ENCODE measurements at regions not wholly inside any gene's neighbourhood (a gene's known extent, or its start where the extent isn't known, plus 50 kb on each side); places are given as distances from the start of the nearest gene placed in this dataset.

DNA sequence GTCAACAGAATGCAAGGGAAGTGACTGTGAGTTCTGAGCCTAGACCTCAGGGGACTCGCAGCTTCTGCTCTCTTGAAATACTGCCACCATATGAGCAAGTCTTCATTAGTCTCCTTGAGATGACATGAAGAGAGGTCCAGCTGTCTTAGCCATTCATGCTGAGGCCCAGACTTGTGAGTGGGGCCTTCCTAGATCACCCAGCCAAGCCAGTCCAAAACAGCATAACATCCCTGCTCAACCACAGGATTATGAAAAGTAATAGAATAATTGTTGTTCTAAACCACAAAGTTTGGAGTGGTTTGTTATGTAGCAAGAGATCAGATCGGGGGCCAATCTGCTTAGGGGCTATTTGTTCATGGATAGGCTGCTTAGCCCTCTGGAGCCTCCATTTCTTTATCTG is 54.9 kb upstream of the HTATIP2 start:
- no peak for ATAC-seq (ENCODE audit: low read depth)
- Mint-ChIP-seq H3K4me1 (no peaks in the 10 kb centered on the region), H3K9me3 (no peaks in the 10 kb centered on the region), H3K36me3 (ENCODE audit: low read depth) (no peaks in the 10 kb centered on the region), H3K4me3 (no peak overlapping the region), H3K27ac (no peak overlapping the region), H3K27me3 (peaks cover 4% of the 10 kb centered on the region)
- ChIA-PET CTCF (no interaction called here), POLR2A (no interaction called here)
- DNase-seq: no peak
- intact Hi-C loops (cut with micrococcal nuclease): no loop called here
- TF ChIP-seq, protein P1, sequence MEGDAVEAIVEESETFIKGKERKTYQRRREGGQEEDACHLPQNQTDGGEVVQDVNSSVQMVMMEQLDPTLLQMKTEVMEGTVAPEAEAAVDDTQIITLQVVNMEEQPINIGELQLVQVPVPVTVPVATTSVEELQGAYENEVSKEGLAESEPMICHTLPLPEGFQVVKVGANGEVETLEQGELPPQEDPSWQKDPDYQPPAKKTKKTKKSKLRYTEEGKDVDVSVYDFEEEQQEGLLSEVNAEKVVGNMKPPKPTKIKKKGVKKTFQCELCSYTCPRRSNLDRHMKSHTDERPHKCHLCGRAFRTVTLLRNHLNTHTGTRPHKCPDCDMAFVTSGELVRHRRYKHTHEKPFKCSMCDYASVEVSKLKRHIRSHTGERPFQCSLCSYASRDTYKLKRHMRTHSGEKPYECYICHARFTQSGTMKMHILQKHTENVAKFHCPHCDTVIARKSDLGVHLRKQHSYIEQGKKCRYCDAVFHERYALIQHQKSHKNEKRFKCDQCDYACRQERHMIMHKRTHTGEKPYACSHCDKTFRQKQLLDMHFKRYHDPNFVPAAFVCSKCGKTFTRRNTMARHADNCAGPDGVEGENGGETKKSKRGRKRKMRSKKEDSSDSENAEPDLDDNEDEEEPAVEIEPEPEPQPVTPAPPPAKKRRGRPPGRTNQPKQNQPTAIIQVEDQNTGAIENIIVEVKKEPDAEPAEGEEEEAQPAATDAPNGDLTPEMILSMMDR (IDR thresholded peaks at IDR 0.05): no peak

DNA sequence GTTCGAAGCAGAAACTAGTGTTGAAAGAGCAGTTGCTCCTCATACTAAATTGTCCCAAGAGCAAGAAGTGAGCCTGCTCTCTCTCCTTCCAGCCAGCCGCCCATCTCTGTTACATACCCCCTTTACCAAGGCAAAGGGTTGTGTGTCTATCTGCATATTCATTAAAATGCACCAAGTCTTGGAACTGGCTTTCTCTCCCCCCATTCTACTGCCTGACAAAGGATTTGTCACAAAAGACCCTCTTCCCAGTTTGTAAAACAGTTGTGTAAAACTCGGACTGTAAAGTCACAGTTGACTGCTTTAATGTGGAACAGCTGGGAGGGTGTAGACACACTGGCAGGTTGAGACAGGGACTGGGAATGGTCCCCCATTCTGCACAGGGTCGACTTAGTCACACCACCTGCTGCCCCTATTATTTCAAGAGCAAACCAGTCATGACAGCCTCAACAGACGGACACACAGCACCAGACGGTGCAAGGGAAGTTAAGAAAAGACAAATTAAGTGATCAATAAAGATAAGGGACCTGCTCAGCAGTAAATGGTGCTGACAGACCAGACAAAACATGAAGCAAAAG is 60.0 kb upstream of the HTATIP2 start:
- POLR2A ChIA-PET: no interaction called here
- no peaks in the 10 kb centered on the region for H3K36me3 Mint-ChIP-seq (ENCODE audit: low read depth)
- TF ChIP-seq, protein P1 (IDR thresholded peaks at IDR 0.05): no peak
- H3K27me3 Mint-ChIP-seq: peaks cover 10% of the 10 kb centered on the region
- ATAC-seq (ENCODE audit: low read depth) (no peak), DNase-seq (no peak)
- H3K9me3 Mint-ChIP-seq: no peaks in the 10 kb centered on the region
- no peak overlapping the region for H3K4me3 Mint-ChIP-seq
- CTCF ChIA-PET: no interaction called here
- intact Hi-C loops (cut with micrococcal nuclease): no loop called here
- no peaks in the 10 kb centered on the region for H3K4me1 Mint-ChIP-seq
- no peak overlapping the region for H3K27ac Mint-ChIP-seq

DNA sequence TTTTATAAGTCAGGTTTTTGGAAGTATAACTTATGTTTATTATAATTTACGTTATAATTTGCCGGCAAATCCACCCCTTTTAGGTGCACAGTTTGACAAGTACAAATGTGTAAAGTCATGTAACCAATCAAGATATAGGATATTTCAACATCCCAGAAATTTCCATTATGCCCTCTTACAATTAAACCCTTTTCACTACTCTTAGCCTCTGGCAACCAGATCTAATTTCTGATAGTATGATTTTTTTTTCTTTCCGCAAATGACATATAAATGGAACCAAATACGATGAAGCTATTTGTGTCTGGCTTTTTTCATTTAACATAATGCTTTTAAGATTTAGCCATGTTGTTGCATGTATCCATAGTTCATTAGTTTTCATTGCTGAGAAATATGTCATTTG is 69.5 kb upstream of the HTATIP2 start:
- CTCF ChIA-PET: no interaction called here

DNA sequence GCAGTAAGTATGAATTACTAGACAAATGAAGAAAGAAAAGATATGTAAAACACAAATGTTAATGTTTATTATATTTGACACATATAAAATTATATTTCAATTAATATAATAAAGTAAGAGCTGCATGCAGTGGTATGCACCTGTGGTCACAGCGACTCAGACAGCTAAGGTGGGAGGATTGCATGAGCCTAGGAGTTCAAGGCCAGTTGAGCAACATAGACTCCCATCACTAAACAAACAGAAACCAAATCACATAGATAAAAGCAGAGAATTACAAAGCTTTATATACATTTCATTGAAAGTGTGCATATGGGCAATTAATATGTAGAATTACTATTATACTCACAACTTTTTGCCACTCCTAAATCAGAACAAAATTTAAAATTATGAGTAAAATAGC is 70.0 kb upstream of the HTATIP2 start:
- DNase-seq: no peak
- Mint-ChIP-seq H3K36me3 (ENCODE audit: low read depth) (no peaks in the 10 kb centered on the region), H3K27ac (no peak overlapping the region), H3K4me1 (no peaks in the 10 kb centered on the region), H3K4me3 (no peak overlapping the region), H3K27me3 (peaks cover under 1% of the 10 kb centered on the region), H3K9me3 (no peaks in the 10 kb centered on the region)
- intact Hi-C loops (cut with micrococcal nuclease): no loop called here
- ChIA-PET POLR2A (no interaction called here), CTCF (no interaction called here)
- TF ChIP-seq, protein P1 (IDR thresholded peaks at IDR 0.05): no peak
- ATAC-seq (ENCODE audit: low read depth): no peak

More for the DNA sequence above, 69.5 kb upstream of the HTATIP2 start:
- TF ChIP-seq, protein P1 (IDR thresholded peaks at IDR 0.05): no peak
- no peak for ATAC-seq (ENCODE audit: low read depth)
- H3K27me3 Mint-ChIP-seq: no peaks in the 10 kb centered on the region
- no peak overlapping the region for H3K4me3 Mint-ChIP-seq
- no peak overlapping the region for H3K27ac Mint-ChIP-seq
- no peaks in the 10 kb centered on the region for H3K4me1 Mint-ChIP-seq
- intact Hi-C loops (cut with micrococcal nuclease): no loop called here
- no peaks in the 10 kb centered on the region for H3K36me3 Mint-ChIP-seq (ENCODE audit: low read depth)
- no peaks in the 10 kb centered on the region for H3K9me3 Mint-ChIP-seq
- POLR2A ChIA-PET: no interaction called here
- DNase-seq: no peak

DNA sequence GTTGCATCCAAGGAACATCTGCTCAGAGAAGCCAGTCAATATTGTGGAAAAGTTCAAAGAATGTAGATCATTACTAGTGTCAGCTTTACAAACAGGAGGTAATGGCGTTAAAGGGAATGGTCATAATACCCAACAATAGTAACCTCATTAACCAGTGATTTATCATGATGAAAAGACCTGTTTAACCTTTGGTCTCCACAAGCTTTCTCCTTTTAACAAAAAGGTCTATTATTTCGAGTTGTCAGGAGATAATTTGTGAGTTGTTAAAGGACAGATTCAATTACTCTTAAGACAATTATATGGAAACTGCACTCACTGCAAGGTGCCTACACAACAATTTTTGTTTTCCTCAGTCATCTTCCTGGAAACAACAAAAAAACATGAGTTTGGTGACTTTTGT is 73.8 kb upstream of the HTATIP2 start:
- intact Hi-C loops (cut with micrococcal nuclease): no loop called here
- POLR2A ChIA-PET: no interaction called here

More for the DNA sequence above, 73.8 kb upstream of the HTATIP2 start:
- peaks cover 2% of the 10 kb centered on the region for H3K27me3 Mint-ChIP-seq
- CTCF ChIA-PET: no interaction called here
- H3K4me1 Mint-ChIP-seq: no peaks in the 10 kb centered on the region
- H3K36me3 Mint-ChIP-seq (ENCODE audit: low read depth): no peaks in the 10 kb centered on the region
- TF ChIP-seq, protein P1 (IDR thresholded peaks at IDR 0.05): no peak
- no peak for ATAC-seq (ENCODE audit: low read depth)
- H3K27ac Mint-ChIP-seq: no peak overlapping the region
- no peak overlapping the region for H3K4me3 Mint-ChIP-seq
- DNase-seq: no peak
- H3K9me3 Mint-ChIP-seq: no peaks in the 10 kb centered on the region

All from activated B cell treated with CpG ODN at 0.5 μM for 24 hours (primary cell).